HepG2 (cell line): ENCODE measurements at regions not wholly inside any gene's neighbourhood (a gene's known extent, or its start where the extent isn't known, plus 50 kb on each side); places are given as distances from the start of the nearest gene placed in this dataset.
A peak's percentile ranks its signal among the peaks of the same experiment; 100 is the strongest.

Source experiments
- ATAC-seq: fragments of 200-7000 bp; cut with Tn5 transposase; 3 replicates; pipeline ENCODE4 v1.9.1; 2020; ENCODE audit warnings: mild to moderate bottlenecking, moderate library complexity
- BruUV-seq: library from RNA; stranded (reverse); fragments of 400-500 nt; replicated peaks from 2 replicates; lab custom pipeline; 2021; lab: Mats Ljungman, UMichigan
- CTCF ChIA-PET: fragments of 300-600 bp; formaldehyde crosslinking; extraction: SDS; loops from one replicate; lab custom pipeline; 2021; ENCODE audit warnings: low total read pairs, inconsistent platforms, low intra/inter-chr PET ratio; lab: Yijun Ruan, JAX
- POLR2A ChIA-PET: fragments of 350-600 bp; sonication (Branson Sonifier 250); formaldehyde crosslinking; loops from one replicate; lab custom pipeline; 2020; ENCODE audit warnings: antibody characterized with exemption, inconsistent platforms; lab: Yijun Ruan, JAX
- DNase-seq: peaks from one replicate; pipeline ENCODE4 v3.0.0-alpha.2; 2015; ENCODE audit warnings: low spot score
- FAIRE-seq: peaks from 3 replicates; lab custom pipeline; 2011; peaks lifted over from hg19 to GRCh38; lab: Jason Lieb, UNC
- H2AFZ ChIP-seq: one replicate; pipeline ENCODE4 v1.6.1; 2011; ENCODE audit warnings: low read length, inconsistent platforms
- H3K27ac ChIP-seq: fragments of 300-600 bp; 3 replicates; pipeline ENCODE4 v1.8.0; 2011; ENCODE audit warnings: mixed run types, mild to moderate bottlenecking, mixed read lengths, low read length, inconsistent platforms; ENCODE audit not compliant: insufficient read depth; ENCODE audit errors: extremely low read length
- H3K27me3 ChIP-seq, 2 experiments: fragments of 200-600 bp in 1 of 2; 2 replicates in 1 of 2; 3 replicates in 1 of 2; pipeline versions ENCODE4 v1.6.0 to v1.8.0; 2011; ENCODE audit warnings: low read length in 2 of 2, mild to moderate bottlenecking in 2 of 2, moderate library complexity in 2 of 2, inconsistent platforms in 1 of 2; ENCODE audit not compliant: insufficient read depth in 2 of 2, control insufficient read depth in 1 of 2
- H3K36me3 ChIP-seq, 2 experiments: fragments of 200-600 bp in 1 of 2; replicated peaks in 1 of 2; 2 replicates in 1 of 2; 3 replicates in 1 of 2; pipeline versions ENCODE4 v1.5.1 to v1.8.0; 2011; ENCODE audit warnings: low read length in 2 of 2, inconsistent platforms in 1 of 2; ENCODE audit not compliant: insufficient read depth in 2 of 2, control insufficient read depth in 1 of 2
- H3K4me1 ChIP-seq: 2 replicates; pipeline ENCODE4 v1.5.1; 2012; ENCODE audit warnings: low read length, inconsistent platforms; ENCODE audit not compliant: insufficient read depth
- H3K4me2 ChIP-seq: 2 replicates; pipeline ENCODE4 v1.6.0; 2011; ENCODE audit warnings: low read depth, low read length, inconsistent platforms
- H3K4me3 ChIP-seq, 3 experiments: fragments of 200-600 bp in 1 of 3; sonication (generic), shearing (Covaris generic) in 1 of 3; replicated peaks in 1 of 3; 2 replicates each; pipeline ENCODE4 v1.5.1; 2011 to 2016; ENCODE audit warnings: low read length in 3 of 3, inconsistent platforms in 2 of 3, low read depth in 2 of 3, mild to moderate bottlenecking in 2 of 3, control low read depth in 1 of 3, mixed read lengths in 1 of 3; ENCODE audit not compliant: insufficient read depth in 1 of 3
- H3K79me2 ChIP-seq: one replicate; pipeline ENCODE4 v1.6.1; 2011; ENCODE audit warnings: low read length, inconsistent platforms; ENCODE audit not compliant: insufficient read depth
- H3K9ac ChIP-seq: 2 replicates; pipeline ENCODE4 v1.6.0; 2011; ENCODE audit warnings: mild to moderate bottlenecking, low read depth, low read length, inconsistent platforms; ENCODE audit not compliant: insufficient read depth
- H3K9me3 ChIP-seq: 2 replicates; pipeline ENCODE4 v1.5.1; 2012; ENCODE audit warnings: mild to moderate bottlenecking, low read length
- H4K20me1 ChIP-seq: 2 replicates; pipeline ENCODE4 v1.6.0; 2011; ENCODE audit warnings: inconsistent platforms, mild to moderate bottlenecking, low read length, moderate library complexity; ENCODE audit not compliant: insufficient read depth
- GATAD2A ChIP-seq: IDR thresholded peaks from 2 replicates; pipeline ENCODE4 v1.6.1; 2016
- ZNF12 ChIP-seq: sonication (generic); formaldehyde crosslinking; IDR thresholded peaks from 2 replicates; pipeline ENCODE4 v1.5.0; 2020; ENCODE audit warnings: missing genetic modification reagents
- ZNF652 ChIP-seq: IDR thresholded peaks from 2 replicates; pipeline ENCODE4 v1.6.1; 2016; ENCODE audit warnings: low read depth, borderline replicate concordance
- ZNF768 ChIP-seq: sonication (generic); formaldehyde crosslinking; IDR thresholded peaks from 2 replicates; pipeline ENCODE4 v1.4.0; 2020; ENCODE audit warnings: missing genetic modification reagents
- WGBS: methylation state at CpG from one replicate; pipeline ENCODE4 v1.1.6; 2017; ENCODE audit warnings: low lambda C conversion rate; 5-methylcytosine and 5-hydroxymethylcytosine counted together
- in situ Hi-C: cut with HindIII; loops from 2 replicates; pipeline ENCODE4 v1.10.0; 2017; ENCODE audit warnings: low pct_unique_long_range_greater_than_20kb; ENCODE audit not compliant: extremely low pct_ligation_motif_present
- intact Hi-C: fragments of 100-400 bp; cut with micrococcal nuclease; formaldehyde crosslinking; loops from one replicate; pipeline ENCODE4 v1.10.0; 2022; ENCODE audit not compliant: unreplicated experiment

DNA sequence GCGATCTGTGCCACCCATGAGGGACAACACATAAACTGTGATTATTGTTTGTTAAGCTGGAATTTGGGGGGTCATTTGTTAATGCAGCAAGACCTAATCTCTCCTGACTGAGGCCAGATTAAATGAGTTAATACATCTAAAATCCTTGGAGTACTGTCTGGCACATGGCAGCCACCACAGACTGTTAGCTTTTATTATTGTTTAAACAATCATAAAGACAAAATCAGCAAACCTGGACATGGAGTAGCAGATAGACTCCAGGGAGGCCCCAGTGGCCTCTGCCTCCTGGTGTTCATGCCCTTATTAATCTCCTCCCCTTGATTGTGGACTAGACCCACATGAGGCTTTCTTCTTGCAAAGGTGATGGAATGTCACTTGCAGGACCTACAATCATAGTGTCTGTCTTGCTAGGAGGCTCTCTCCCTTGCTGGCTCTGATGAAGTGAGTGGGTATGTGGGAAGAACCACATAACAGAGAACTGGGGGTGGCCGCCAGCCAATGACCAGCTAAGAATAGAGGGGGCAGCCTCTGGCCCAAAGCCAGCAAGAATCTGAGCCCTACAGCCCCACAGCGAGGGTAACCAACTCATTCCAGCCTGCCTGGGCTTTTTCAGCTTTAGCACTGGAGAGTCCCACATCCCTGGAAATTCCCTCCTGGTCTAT, 142.0 kb downstream of the SCARB1 start:
- no TSS peak for BruUV-seq
- WGBS, result 52% methylated on average over 3 of the region's 3 CpGs
- CTCF ChIA-PET, result no interaction called here

DNA sequence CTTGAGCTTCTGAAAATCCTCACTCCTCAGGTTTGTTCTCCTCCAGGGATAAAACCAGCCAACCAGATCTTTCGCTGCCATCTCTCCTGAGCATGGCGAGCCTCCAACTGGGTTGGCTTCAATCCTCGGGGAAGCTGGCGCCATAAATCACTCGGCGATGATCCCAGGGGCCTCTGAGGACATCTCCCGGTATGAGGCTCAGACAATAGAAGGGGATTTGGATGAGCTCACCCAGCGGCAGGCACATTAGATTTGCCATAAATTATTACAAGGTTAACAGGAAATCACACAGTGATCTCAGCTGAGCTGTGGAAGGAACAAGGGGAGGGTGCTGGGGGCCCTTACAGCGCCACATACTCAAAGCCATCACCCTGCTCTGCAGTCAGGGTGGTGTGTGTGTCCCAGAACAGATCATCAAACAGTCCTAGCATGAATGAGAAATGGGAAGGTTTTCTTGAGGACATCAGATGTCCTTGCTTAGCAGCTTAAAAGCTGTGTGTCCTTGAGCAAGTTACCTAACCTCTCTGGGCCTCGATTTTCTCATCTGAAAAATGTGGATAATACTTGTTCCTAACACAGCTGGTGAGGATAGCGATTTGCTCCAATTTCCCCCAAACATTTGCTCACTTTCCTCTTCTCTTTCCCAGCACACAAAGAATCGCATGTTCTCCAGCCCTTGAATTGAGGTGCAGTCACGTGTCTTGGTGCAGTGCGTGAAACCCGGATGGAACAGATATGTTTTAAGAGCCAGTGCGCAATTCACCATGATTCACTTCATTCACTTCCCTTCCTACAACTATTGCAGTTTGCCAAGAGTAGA, 142.8 kb downstream of the SCARB1 start:
- no peak overlapping the region for H3K9ac ChIP-seq
- no peaks in the 10 kb centered on the region for H4K20me1 ChIP-seq
- no peak overlapping the region for H3K27ac ChIP-seq
- ChIA-PET POLR2A (no interaction called here), CTCF (no interaction called here)
- no peak overlapping the region for H3K4me3 ChIP-seq
- WGBS, result 52% methylated on average over 16 of the region's 16 CpGs
- peaks cover 3 to 50% of the 10 kb centered on the region in 2 experiments for H3K27me3 ChIP-seq
- H3K36me3 ChIP-seq, result no peaks in the 10 kb centered on the region
- FAIRE-seq (no peak), DNase-seq (no peak), ATAC-seq (no peak)
- no peaks in the 10 kb centered on the region for H3K9me3 ChIP-seq
- H3K79me2 ChIP-seq, result no peaks in the 10 kb centered on the region
- no TSS peak for BruUV-seq
- peak; percentile 83; the same call in 1 of the 2 replicates for TF ChIP-seq ZNF768 (CRISPR knock-in tag)
- TF ChIP-seq ZNF652 (CRISPR knock-in tag), result no peak
- H2AFZ ChIP-seq, result no peak overlapping the region
- H3K4me2 ChIP-seq, result no peak overlapping the region
- in situ Hi-C loops, result no loop called here
- H3K4me1 ChIP-seq, result peaks cover 5% of the 10 kb centered on the region
- intact Hi-C loops, result no loop called here

More for the DNA sequence above, 142.0 kb downstream of the SCARB1 start:
- Histone ChIP-seq H3K4me2 (no peak overlapping the region), H3K79me2 (no peaks in the 10 kb centered on the region), H3K4me3 (no peak overlapping the region), H3K4me1 (no peaks in the 10 kb centered on the region), H2AFZ (no peak overlapping the region), H3K9ac (no peak overlapping the region), H3K27me3 (peaks cover 2 to 48% of the 10 kb centered on the region in 2 experiments; a peak in 4 of 5 replicates), H3K36me3 (no peaks in the 10 kb centered on the region), H3K27ac (no peak overlapping the region), H4K20me1 (no peaks in the 10 kb centered on the region), H3K9me3 (no peaks in the 10 kb centered on the region)
- no peak for TF ChIP-seq GATAD2A (CRISPR knock-in tag)
- peak; percentile 73; the same call in 1 of the 2 replicates for TF ChIP-seq ZNF12 (CRISPR knock-in tag)
- ATAC-seq (no peak; the same call in 2 of the 3 replicates), DNase-seq (no peak), FAIRE-seq (no peak)
- POLR2A ChIA-PET, result no interaction called here
- in situ Hi-C loops, result no loop called here
- intact Hi-C loops, result no loop called here
